CD4-positive, alpha-beta T cell treated with Interleukin-2 at 100 ng/mL for 4 hours (primary cell): ENCODE measurements at regions not wholly inside any gene's neighbourhood (a gene's known extent, or its start where the extent isn't known, plus 50 kb on each side); places are given as distances from the start of the nearest gene placed in this dataset.
"Not testable (repeated sequence)": the region's sequence is repeated elsewhere in the genome, so short reads cannot be mapped to it uniquely, and the experiment has no call there.

ENCODE experiments used
- DNase-seq: peaks from one replicate; pipeline ENCODE4 v3.0.0-alpha.2; 2020; ENCODE audit warnings: low spot score

DNA sequence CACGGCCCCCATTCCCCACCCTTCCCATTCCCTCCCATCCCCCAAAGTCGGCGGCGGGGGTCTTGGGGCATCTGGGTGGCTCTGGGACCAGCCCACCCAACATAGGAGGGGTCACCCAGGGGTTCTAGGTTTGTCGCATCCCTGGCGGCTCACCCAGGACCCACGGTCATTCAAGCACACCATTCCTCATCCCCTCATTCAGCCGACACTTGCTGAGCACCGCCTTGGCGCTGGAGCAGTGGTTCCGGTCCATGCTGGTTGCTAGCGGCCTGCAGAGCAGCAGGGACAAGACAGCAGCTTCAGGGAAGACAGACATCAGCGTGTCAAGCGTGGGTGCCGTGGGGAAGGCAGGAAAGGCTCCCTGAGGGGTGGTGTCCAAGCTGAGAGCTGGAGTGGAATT lies 50.5 kb upstream of the OTOS start:
- DNase-seq, result no peak

DNA sequence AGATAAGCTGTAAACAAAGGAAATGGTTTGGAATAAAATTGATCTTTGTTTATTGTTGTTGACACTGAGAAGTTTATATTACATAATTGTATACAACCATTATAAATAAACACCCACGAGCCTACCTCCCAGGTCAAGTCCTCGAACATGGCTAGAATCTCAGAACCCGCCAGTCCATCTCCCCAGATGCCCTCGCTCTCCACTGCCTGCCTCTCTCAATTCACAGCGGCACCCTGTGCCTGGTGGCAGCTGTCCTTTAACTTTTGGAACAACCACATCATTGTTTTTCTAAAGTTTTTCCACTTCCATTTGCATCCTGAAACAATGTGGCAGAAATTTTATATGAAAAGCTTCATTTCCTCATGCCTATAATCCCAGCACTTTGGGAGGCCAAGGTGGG lies 52.2 kb upstream of the OTOS start:
- DNase-seq, result no peak

- DNase-seq, result not testable (repeated sequence)
These were observed 53.9 kb upstream of the OTOS start for GRCh38 chr2:240194341-240194762.

- no peak for DNase-seq
These were observed 54.9 kb upstream of the OTOS start for GRCh38 chr2:240195316-240195861.

DNA sequence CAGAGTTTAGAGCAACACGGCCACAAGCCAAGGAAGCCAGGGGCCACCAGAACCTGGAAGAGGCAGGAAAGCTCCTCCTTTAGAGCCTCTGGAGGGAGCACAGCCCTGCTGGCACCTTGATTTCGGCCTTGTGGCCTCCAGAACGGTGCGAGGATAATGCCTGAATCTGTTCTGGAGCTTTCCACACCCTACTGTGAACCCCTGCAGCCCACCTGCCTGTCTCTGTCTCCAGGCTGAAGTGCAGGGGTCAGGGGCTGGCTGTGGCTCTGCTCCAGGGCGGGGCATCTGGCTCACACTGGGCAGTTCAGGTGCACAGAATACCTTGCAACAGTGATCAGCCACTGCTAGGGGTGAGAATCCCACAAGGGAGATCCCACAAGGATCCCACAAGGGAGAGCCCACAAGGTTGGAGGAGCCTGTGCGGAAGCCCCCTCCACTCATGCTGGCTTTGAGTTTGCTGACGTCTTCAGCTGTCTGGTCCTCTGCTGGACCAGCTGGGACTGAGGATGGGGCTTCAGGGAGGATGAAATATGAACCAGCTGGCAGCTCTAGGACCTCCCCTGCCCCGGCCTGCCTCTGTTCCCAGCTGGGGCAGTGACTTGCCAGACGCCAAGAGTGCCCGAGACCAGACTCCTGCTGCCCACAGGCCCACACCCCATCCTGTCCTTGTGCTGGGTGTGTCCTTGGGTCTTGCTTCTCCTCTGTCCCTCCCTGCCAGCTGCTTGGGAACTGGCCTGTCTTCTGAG lies 56.4 kb upstream of the OTOS start:
- no peak for DNase-seq

GRCh38 chr2:240197462-240198139 lies 57.1 kb upstream of the OTOS start:
- DNase-seq, result no peak

GRCh38 chr2:240198226-240198625 lies 57.8 kb upstream of the OTOS start:
- no peak for DNase-seq

- no peak for DNase-seq
These were observed 58.8 kb upstream of the OTOS start for GRCh38 chr2:240199133-240199870.

GRCh38 chr2:240200230-240201051 lies 60.0 kb upstream of the OTOS start:
- no peak for DNase-seq

- no peak for DNase-seq
These were observed 61.4 kb upstream of the OTOS start for GRCh38 chr2:240201866-240202265.

DNA sequence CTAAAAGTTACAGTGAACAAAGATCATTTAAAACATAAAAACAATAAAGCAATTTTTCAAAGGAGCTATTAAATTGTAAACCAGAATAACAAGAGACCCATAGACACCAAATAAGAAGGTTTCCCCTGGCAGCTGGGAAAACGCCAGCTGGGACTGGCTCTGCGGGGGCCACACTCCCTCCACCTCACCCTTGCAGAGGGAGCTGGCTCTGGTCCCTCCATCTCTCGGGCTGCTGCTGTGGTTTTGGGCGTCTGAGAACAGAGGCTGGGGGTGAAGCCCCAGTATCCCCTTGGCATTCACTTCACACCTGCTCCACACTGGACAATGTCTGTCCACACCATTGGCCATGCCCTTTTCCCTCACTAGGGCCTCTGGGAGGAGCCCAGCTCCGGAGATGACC lies 62.1 kb upstream of the OTOS start:
- DNase-seq, result no peak

DNA sequence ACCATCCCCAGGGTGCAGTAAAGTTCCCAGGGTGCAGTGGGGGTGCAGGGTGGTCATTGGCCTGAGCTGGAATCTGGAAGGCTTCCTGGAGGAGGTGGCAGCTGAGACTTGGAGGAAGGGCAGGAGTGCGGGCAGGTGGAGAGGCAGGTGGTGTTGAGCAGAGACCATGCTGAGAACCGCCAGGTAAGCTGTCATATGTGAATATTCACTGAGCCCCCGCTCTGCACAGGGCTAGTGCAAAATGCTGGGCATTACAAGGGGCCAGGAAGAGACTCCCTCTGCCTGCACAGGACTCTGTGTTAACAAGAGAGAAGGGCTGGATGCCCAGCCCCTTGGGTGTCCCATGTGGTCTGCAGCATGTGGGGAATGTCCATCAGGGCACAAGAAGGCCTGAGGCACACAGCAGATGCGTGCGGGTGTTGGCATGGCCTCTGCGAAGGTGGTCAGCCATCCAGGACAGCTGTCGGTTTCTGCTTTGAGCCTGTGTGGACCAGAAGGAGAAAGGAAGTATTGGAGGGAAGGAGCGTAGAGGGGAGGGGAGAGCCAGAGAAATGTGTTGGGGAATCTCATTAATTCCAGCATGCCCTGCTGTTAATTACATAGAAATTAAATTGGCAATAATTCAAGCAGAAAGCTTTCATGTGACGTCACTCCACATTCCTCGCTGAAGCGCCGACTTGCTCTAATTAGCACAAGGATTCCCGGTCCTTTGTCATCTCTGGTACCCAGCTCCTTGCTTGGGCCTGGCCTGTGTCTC lies 62.8 kb upstream of the OTOS start:
- no peak for DNase-seq

DNA sequence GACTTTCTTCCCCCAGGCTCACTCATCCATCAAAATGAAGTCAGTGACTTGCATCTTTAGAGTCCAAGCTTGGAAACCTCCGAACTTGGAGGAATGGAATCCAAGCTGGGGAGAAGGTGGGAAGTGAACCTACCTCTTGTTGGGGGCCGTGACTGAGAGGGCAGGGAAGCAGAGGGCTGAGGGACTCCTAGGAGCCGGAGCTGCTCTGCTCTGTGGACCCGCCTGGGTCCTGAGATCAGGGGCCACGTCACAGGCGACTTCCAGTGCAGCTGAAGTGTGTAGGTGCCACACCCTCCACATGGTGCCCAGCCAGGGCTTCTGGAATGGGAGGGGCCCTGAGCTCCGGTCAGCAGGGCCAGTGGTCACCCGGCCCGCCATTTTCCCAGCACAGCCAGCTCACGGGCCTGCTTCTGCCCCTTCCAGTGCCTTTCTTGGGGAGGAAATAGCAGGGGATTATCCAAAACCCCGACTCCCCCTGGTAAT lies 63.4 kb upstream of the OTOS start:
- no peak for DNase-seq

- DNase-seq, result no peak
These were observed 64.2 kb upstream of the OTOS start for GRCh38 chr2:240204431-240205276.

- DNase-seq, result no peak
These were observed 64.9 kb upstream of the OTOS start for GRCh38 chr2:240205348-240205747.

DNA sequence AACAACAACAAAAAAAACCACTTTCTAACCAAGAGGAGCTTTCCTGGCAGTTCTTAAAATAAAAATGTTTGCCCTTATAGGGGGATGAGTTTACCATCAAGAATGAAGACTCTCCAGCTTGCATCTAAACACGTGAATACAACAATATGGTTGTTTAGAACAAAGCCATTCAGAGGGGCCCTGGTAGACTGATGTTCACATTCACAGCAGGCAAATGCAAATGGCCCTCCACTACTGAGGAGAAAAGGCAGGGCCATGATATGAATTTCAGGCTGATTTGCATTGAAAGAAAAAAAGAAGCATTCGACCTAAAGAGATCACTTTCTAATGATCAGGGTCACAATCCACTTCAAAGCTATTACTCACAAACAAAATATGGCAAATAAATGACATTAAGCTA lies 65.3 kb upstream of the OTOS start:
- DNase-seq, result no peak

GRCh38 chr2:240206630-240207029 lies 66.2 kb upstream of the OTOS start:
- DNase-seq, result no peak

DNA sequence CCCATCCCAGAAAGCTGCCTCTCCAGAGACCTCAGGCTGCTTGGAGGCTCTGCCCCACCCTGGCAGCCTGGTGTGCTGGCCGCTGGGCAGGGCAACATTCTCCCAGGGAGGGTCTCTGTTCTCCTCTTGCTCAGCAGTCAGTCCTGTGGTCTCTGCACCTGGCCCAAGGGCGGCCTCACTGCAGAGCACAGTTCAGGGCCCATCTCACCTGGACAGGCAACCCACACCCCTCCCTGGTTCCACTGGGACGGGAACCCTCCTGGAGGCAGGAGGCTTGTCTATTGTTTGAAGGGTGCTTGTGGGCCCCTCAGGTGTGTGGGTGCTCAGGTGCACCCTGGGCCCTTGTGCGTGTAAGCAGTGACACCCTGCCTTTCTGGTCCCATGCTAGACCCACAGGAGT lies 67.2 kb upstream of the OTOS start:
- no peak for DNase-seq

- DNase-seq, result no peak
These were observed 67.6 kb upstream of the OTOS start for GRCh38 chr2:240208096-240208495.

DNA sequence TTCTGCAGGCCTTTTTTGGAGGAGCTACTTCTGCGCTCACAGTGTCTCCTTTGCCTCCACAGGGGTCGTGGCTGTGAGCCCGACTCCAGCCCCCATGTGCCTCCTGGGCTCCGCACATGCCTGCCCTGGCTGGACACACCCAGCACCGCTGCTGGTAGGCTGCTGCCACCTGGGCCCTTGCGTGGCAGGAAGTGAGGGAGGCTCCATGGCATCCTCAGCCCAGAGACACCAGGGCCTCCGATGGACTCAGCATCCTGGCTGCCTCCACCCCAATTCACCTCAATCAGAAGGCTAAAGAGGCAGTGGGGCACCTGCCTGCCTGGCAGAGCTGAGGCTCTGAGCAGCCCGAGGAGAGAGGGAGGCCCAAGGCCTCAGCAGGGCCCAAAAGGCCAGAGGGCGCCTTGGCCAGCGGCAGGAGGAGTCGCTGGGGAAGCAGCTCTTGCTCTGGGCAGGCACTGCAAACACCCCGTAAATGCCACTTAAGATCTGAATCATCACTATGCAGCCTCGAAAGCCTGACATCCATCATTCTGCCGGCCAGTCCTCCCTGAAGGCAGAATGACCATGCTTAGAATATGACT lies 68.3 kb upstream of the OTOS start:
- DNase-seq, result no peak
